HEK293T (cell line): ENCODE measurements at regions not wholly inside any gene's neighbourhood (a gene's known extent, or its start where the extent isn't known, plus 50 kb on each side); places are given as distances from the start of the nearest gene placed in this dataset.

Source experiments
- CTCF ChIA-PET: fragments of 350-600 bp; formaldehyde crosslinking; extraction: SDS; loops from one replicate; lab custom pipeline; 2021; ENCODE audit warnings: antibody characterized with exemption, inconsistent platforms; lab: Yijun Ruan, JAX
- POLR2A ChIA-PET: fragments of 350-600 bp; formaldehyde crosslinking; extraction: SDS; loops from one replicate; lab custom pipeline; 2020; ENCODE audit warnings: antibody characterized with exemption, inconsistent platforms; lab: Yijun Ruan, JAX
- DNase-seq: peaks from one replicate; pipeline ENCODE4 v3.0.0; 2012; ENCODE audit warnings: mixed read lengths; ENCODE audit errors: extremely low spot score
- ARNT ChIP-seq: fragments of 450-650 bp; IDR thresholded peaks from 2 replicates; pipeline ENCODE4 v1.6.1; 2017; ENCODE audit warnings: mild to moderate bottlenecking
- BHLHE40 ChIP-seq: fragments of 450-650 bp; IDR thresholded peaks from 2 replicates; pipeline ENCODE4 v1.6.1; 2016; ENCODE audit warnings: mild to moderate bottlenecking, moderate library complexity, borderline replicate concordance
- CTBP1 ChIP-seq: fragments of 450-650 bp; IDR thresholded peaks from 2 replicates; pipeline ENCODE4 v1.6.1; 2016; ENCODE audit warnings: borderline replicate concordance
- ELF4 ChIP-seq: fragments of 450-650 bp; IDR thresholded peaks from 2 replicates; pipeline ENCODE4 v1.6.1; 2017; ENCODE audit warnings: antibody characterized with exemption
- FOXA1 ChIP-seq: fragments of 450-650 bp; IDR thresholded peaks from 2 replicates; pipeline ENCODE4 v1.6.1; 2016; ENCODE audit warnings: mild to moderate bottlenecking
- FOXK2 ChIP-seq: fragments of 450-650 bp; IDR thresholded peaks from 2 replicates; pipeline ENCODE4 v1.6.1; 2016; ENCODE audit warnings: mild to moderate bottlenecking
- FOXM1 ChIP-seq: fragments of 450-650 bp; IDR thresholded peaks from 2 replicates; pipeline ENCODE4 v1.6.1; 2017; ENCODE audit warnings: mild to moderate bottlenecking, borderline replicate concordance
- HDGF ChIP-seq: fragments of 450-650 bp; IDR thresholded peaks from 2 replicates; pipeline ENCODE4 v1.6.1; 2017; ENCODE audit warnings: antibody characterized with exemption, borderline replicate concordance
- L3MBTL2 ChIP-seq: fragments of 450-650 bp; conservative IDR thresholded peaks from 2 replicates; pipeline ENCODE4 v1.6.1; 2016; ENCODE audit warnings: mild to moderate bottlenecking
- LEF1 ChIP-seq: fragments of 450-650 bp; IDR thresholded peaks from 2 replicates; pipeline ENCODE4 v1.6.1; 2017; ENCODE audit warnings: mild to moderate bottlenecking, borderline replicate concordance
- NFRKB ChIP-seq: fragments of 450-650 bp; IDR thresholded peaks from 2 replicates; pipeline ENCODE4 v1.6.1; 2016; ENCODE audit warnings: mild to moderate bottlenecking, moderate library complexity
- SP1 ChIP-seq: fragments of 450-650 bp; IDR thresholded peaks from 2 replicates; pipeline ENCODE4 v1.6.1; 2017
- SUZ12 ChIP-seq: fragments of 450-650 bp; IDR thresholded peaks from 2 replicates; pipeline ENCODE4 v1.6.1; 2016; ENCODE audit warnings: mild to moderate bottlenecking
- TARDBP ChIP-seq: fragments of 450-650 bp; IDR thresholded peaks from 2 replicates; pipeline ENCODE4 v1.6.1; 2016
- ZNF384 ChIP-seq: fragments of 450-650 bp; IDR thresholded peaks from 2 replicates; pipeline ENCODE4 v1.6.1; 2016
- TF ChIP-seq, protein P1 (sequence below): fragments of 450-650 bp; IDR thresholded peaks from 2 replicates; pipeline ENCODE4 v1.6.1; 2016

DNA sequence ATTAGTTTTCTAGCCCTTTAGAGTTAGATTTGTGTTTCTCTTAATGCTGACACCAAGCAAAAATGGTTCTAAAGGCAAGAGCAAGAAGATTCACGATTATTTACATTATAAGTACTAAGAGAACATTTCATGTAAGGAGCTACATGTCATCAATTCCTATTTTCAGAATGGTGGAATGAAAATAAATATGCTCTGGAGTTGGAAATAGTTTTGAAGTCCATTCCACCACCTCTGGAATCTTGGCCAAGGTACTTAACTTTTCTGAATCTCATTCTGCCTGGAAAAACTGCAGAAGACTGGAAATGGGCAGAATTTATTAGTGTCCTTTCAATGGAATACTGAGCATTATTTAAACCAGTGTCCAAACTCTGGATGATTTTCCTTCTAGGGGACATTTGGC lies 125.1 kb upstream of the RAB11FIP2 start:
- DNase-seq, result no peak
- ChIA-PET CTCF (no interaction called here), POLR2A (no interaction called here)
- no peak for TF ChIP-seq CTBP1
- no peak for TF ChIP-seq L3MBTL2
- TF ChIP-seq LEF1, result no peak
- no peak for TF ChIP-seq HDGF
- TF ChIP-seq SUZ12, result no peak
- TF ChIP-seq, protein P1, sequence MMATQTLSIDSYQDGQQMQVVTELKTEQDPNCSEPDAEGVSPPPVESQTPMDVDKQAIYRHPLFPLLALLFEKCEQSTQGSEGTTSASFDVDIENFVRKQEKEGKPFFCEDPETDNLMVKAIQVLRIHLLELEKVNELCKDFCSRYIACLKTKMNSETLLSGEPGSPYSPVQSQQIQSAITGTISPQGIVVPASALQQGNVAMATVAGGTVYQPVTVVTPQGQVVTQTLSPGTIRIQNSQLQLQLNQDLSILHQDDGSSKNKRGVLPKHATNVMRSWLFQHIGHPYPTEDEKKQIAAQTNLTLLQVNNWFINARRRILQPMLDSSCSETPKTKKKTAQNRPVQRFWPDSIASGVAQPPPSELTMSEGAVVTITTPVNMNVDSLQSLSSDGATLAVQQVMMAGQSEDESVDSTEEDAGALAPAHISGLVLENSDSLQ, result no peak
- TF ChIP-seq FOXK2, result no peak
- no peak for TF ChIP-seq ARNT
- TF ChIP-seq ELF4, result no peak
- TF ChIP-seq SP1, result no peak
- no peak for TF ChIP-seq TARDBP
- TF ChIP-seq FOXA1, result no peak
- TF ChIP-seq ZNF384, result no peak
- no peak for TF ChIP-seq BHLHE40
- no peak for TF ChIP-seq NFRKB
- TF ChIP-seq FOXM1, result no peak

DNA sequence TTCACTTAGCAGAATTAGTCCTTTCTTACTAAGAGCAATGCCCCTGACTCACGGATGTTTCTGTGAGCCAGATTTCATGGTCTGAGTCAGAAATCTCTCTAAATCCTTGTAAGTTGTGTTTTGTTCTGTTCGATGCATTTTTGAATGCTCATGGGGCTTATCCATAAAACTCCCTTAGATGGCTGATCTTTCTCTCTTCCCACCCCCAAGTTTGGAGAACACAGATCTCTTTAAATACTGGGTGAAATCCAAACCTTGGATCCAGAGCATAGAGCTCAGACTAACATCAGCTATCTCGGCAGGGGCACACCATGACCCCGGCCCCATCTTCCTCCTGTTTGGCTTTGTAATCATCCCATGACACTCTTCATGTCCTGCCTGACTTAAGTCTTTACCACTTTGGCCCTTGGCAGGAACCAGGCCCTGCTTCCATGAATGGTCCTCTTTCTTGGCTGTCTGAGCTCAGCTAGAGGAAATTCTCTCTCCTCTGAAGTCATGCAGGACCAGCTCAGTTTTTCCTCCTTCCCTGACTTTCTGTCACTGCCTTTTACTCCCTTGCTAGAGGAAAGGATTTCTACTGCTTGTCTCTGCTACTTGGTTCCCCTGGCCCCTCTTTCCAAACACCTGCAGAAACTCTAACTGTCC lies 120.4 kb upstream of the RAB11FIP2 start:
- ChIA-PET POLR2A (no interaction called here), CTCF (interaction anchor here (0.6 kb wide), 1 partner anchor 754 kb away, joined by 3 read pairs; no protein-coding TSS in a partner anchor)
- no peak for DNase-seq
- TF ChIP-seq ELF4 (no peak), CTBP1 (no peak), ZNF384 (no peak), LEF1 (no peak), ARNT (no peak), FOXK2 (no peak)
- TF ChIP-seq, protein P1, result no peak

DNA sequence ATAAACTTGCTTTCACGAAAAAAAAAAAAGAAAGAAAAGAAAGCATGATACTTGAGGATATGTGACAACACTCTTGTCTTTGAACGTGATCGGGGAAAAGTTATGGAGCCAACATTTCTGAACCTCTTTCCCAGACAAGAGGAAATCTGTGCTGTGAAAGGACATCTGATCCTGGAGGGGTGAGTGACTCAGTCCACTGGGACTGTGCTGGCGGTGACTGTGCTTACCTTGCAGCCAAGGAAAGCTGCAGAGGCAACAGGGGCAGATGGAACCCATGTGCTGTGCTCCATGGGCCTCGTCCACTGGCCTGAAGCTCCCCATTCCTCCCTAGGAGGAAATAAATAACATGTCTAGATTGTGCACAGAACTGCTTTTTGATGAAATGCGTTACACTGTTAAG lies 116.5 kb upstream of the RAB11FIP2 start:
- TF ChIP-seq NFRKB (no peak), FOXM1 (no peak)
- ChIA-PET POLR2A (no interaction called here), CTCF (no interaction called here)
- DNase-seq, result no peak

DNA sequence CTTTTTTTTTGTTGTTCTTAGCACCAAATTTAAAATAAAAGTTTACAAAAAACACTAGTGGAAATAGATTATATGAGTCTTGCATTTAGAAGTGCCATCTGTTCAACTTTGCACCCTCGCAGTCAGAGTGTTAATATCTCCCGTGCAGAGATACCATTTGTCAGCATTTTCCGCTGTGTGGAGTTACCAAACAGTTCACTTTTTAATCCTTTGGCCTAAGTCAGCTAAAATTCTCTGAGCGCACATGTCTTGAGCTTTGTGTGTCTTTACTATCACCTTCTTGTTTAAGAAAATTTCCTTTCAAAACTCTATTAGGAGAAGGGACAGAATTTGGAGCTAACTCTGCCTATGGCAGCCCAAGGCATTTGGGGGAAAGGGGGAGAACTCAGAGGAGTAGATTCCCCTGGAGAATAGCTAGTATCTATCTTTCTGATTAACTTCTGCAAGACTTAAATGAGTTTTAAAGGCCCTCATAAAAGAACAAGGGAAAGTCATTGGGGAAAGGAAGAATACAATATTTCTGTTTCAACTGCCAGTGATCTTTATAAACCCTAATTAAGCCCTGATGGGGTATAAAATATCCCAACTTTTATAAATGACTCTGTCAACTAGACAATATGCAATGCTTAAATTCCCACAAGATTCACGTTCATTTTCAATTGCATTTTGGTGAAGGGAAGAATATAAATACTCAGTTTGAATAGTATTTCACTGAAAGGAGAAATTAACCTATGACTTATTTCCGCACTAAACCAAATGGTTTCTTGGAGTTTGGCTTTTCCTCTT lies 114.9 kb upstream of the RAB11FIP2 start:
- no peak for TF ChIP-seq ARNT
- TF ChIP-seq FOXM1, result no peak
- no peak for TF ChIP-seq SUZ12
- TF ChIP-seq, protein P1, result no peak
- no peak for TF ChIP-seq SP1
- TF ChIP-seq NFRKB, result no peak
- no peak for TF ChIP-seq FOXK2
- no peak for TF ChIP-seq LEF1
- no peak for TF ChIP-seq TARDBP
- TF ChIP-seq L3MBTL2, result no peak
- TF ChIP-seq FOXA1, result no peak
- no peak for TF ChIP-seq ELF4
- TF ChIP-seq CTBP1, result no peak
- no peak for TF ChIP-seq ZNF384
- no peak for TF ChIP-seq HDGF
- no peak for TF ChIP-seq BHLHE40
- CTCF ChIA-PET, result interaction anchor here (0.7 kb wide), 1 partner anchor 11 kb away, joined by 3 read pairs; no protein-coding TSS in a partner anchor
- no peak for DNase-seq
- POLR2A ChIA-PET, result no interaction called here

DNA sequence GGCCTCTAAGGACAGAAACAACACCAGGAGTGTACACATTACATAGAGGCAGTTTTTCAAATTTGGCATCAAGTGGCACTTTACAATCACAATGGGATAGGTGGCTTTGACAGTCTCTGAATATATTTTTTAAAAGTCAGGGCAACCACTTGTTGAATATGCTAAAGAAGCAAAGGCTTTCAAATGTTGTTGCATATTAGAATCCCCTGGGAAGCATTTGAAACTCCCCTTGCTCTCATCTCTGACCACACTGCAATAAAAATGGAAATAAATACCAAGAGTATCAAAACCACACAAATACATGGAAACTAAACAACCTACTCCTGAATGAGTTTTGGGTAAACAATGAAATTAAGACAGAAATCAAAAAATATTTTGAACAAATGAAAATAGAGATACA lies 106.5 kb upstream of the RAB11FIP2 start:
- ChIA-PET CTCF (no interaction called here), POLR2A (no interaction called here)
- no peak for DNase-seq
- TF ChIP-seq HDGF (no peak), CTBP1 (no peak), BHLHE40 (no peak), NFRKB (no peak), SUZ12 (no peak), LEF1 (no peak), ZNF384 (no peak), SP1 (no peak), FOXM1 (no peak), ARNT (no peak), FOXA1 (no peak), FOXK2 (no peak), TARDBP (no peak), L3MBTL2 (no peak), ELF4 (no peak)
- TF ChIP-seq, protein P1, result no peak
